A549 (cell line): ENCODE measurements at regions not wholly inside any gene's neighbourhood (a gene's known extent, or its start where the extent isn't known, plus 50 kb on each side); places are given as distances from the start of the nearest gene placed in this dataset.

Experiments
- ATAC-seq, 2 experiments: fragments of 200-7000 bp in 1 of 2; fragments of >200 bp in 1 of 2; cut with Nextera tagmentation in 1 of 2; cut with Tn5 transposase in 1 of 2; 3 replicates each; pipeline versions ENCODE4 v1.8.0 to v1.9.1; 2018 to 2020; ENCODE audit warnings: mild to moderate bottlenecking in 1 of 2, moderate library complexity in 1 of 2
- CTCF ChIA-PET: fragments of 300-600 bp; sonication (Branson Sonifier 250); formaldehyde crosslinking; extraction: SDS; loops from one replicate; lab custom pipeline; 2021; ENCODE audit warnings: antibody characterized with exemption, inconsistent platforms; lab: Yijun Ruan, JAX
- POLR2A ChIA-PET: fragments of 350-600 bp; formaldehyde crosslinking; extraction: SDS; loops from one replicate; lab custom pipeline; 2021; ENCODE audit warnings: antibody characterized with exemption, inconsistent platforms; lab: Yijun Ruan, JAX
- DNase-seq, 2 experiments: peaks; one replicate each; pipeline versions ENCODE4 v3.0.0 to v3.0.0-alpha.2; 2011 to 2016; ENCODE audit warnings: low read depth in 1 of 2, low spot score in 1 of 2
- FAIRE-seq: peaks from 2 replicates; lab custom pipeline; 2011; peaks lifted over from hg19 to GRCh38; lab: Jason Lieb, UNC
- H3K27ac ChIP-seq, 2 experiments: fragments of >200 bp; sonication (Bioruptor Twin); formaldehyde crosslinking; 3 replicates each; pipeline ENCODE4 v1.5.1; 2016 to 2017
- H3K4me1 ChIP-seq: fragments of >200 bp; sonication (Bioruptor Twin); formaldehyde crosslinking; 3 replicates; pipeline ENCODE4 v1.6.1; 2016
- H3K4me2 ChIP-seq: fragments of >200 bp; sonication (Bioruptor Twin); formaldehyde crosslinking; 3 replicates; pipeline ENCODE4 v1.6.1; 2016
- H3K4me3 ChIP-seq: fragments of >200 bp; sonication (Bioruptor Twin); formaldehyde crosslinking; 3 replicates; pipeline ENCODE4 v1.5.1; 2016
- H3K9me3 ChIP-seq: fragments of >200 bp; sonication (Bioruptor Twin); formaldehyde crosslinking; 3 replicates; pipeline ENCODE4 v1.6.1; 2016
- CBX8 ChIP-seq: fragments of 200-600 bp; sonication (generic); IDR thresholded peaks from 2 replicates; pipeline ENCODE4 v1.6.1; 2016
- EHF ChIP-seq: fragments of 250-450 bp; sonication (Bioruptor Pico); IDR thresholded peaks from 2 replicates; pipeline ENCODE4 v1.5.0; 2020; ENCODE audit warnings: mild to moderate bottlenecking
- EHMT2 ChIP-seq: fragments of 200-600 bp; sonication (generic); IDR thresholded peaks from 2 replicates; pipeline ENCODE4 v1.6.1; 2016; ENCODE audit warnings: antibody characterized with exemption, low read depth, mild to moderate bottlenecking, moderate library complexity
- ELK1 ChIP-seq: fragments of 150-350 bp; IDR thresholded peaks from 2 replicates; pipeline ENCODE4 v1.6.1; 2014; ENCODE audit warnings: low read depth, mild to moderate bottlenecking, low read length
- EP300 ChIP-seq, 2 experiments: fragments of >200 bp; sonication (Bioruptor Twin); formaldehyde crosslinking; IDR thresholded peaks; 2 replicates in 1 of 2; 3 replicates in 1 of 2; pipeline ENCODE4 v1.6.1; 2016 to 2017
- FOSB ChIP-seq: fragments of 250-450 bp; sonication (Bioruptor Pico); IDR thresholded peaks from 2 replicates; pipeline ENCODE4 v1.5.0; 2020; ENCODE audit warnings: mild to moderate bottlenecking, moderate library complexity
- GATA3 ChIP-seq: IDR thresholded peaks from 2 replicates; pipeline ENCODE4 v1.6.1; 2012; ENCODE audit warnings: borderline replicate concordance
- HOXA7 ChIP-seq: fragments of 250-450 bp; sonication (Bioruptor Pico); IDR thresholded peaks from 2 replicates; pipeline ENCODE4 v1.5.0; 2020; ENCODE audit warnings: mild to moderate bottlenecking, moderate library complexity
- HOXB13 ChIP-seq: fragments of 250-450 bp; sonication (Bioruptor Pico); IDR thresholded peaks from 2 replicates; pipeline ENCODE4 v1.5.0; 2020; ENCODE audit warnings: low read depth, mild to moderate bottlenecking, moderate library complexity
- KDM1A ChIP-seq: fragments of 200-600 bp; sonication (generic); IDR thresholded peaks from 2 replicates; pipeline ENCODE4 v1.6.1; 2016; ENCODE audit warnings: low read depth, mild to moderate bottlenecking
- KDM5A ChIP-seq: fragments of 200-600 bp; sonication (generic); IDR thresholded peaks from 2 replicates; pipeline ENCODE4 v1.6.1; 2016; ENCODE audit warnings: antibody characterized with exemption, mild to moderate bottlenecking
- MAX ChIP-seq: IDR thresholded peaks from 2 replicates; pipeline ENCODE4 v1.6.1; 2012
- MAZ ChIP-seq: fragments of 150-350 bp; IDR thresholded peaks from 2 replicates; pipeline ENCODE4 v1.6.1; 2014; ENCODE audit warnings: antibody characterized with exemption, low read depth, low read length, borderline replicate concordance
- NFE2L2 ChIP-seq: fragments of 150-350 bp; conservative IDR thresholded peaks from 2 replicates; pipeline ENCODE4 v1.6.1; 2014; ENCODE audit warnings: low read length
- NPAS2 ChIP-seq: fragments of 250-450 bp; sonication (Bioruptor Pico); IDR thresholded peaks from 2 replicates; pipeline ENCODE4 v1.8.0; 2022; ENCODE audit warnings: mild to moderate bottlenecking, moderate library complexity, borderline replicate concordance
- NR3C1 ChIP-seq: fragments of >200 bp; sonication (Bioruptor Twin); formaldehyde crosslinking; IDR thresholded peaks from 3 replicates; pipeline ENCODE4 v1.6.1; 2017
- PHF8 ChIP-seq: fragments of 200-600 bp; sonication (generic); IDR thresholded peaks from 2 replicates; pipeline ENCODE4 v1.6.1; 2016; ENCODE audit warnings: low read depth, mild to moderate bottlenecking, antibody characterized with exemption, moderate library complexity, borderline replicate concordance
- POLR2A ChIP-seq: IDR thresholded peaks from 2 replicates; pipeline ENCODE4 v1.6.1; 2012; ENCODE audit warnings: mild to moderate bottlenecking, low read length
- POLR2AphosphoS2 ChIP-seq: conservative IDR thresholded peaks from 2 replicates; pipeline ENCODE4 v1.6.1; 2012; ENCODE audit warnings: low read length, improper control_type of control experiment, inconsistent platforms
- RARB ChIP-seq: fragments of 250-450 bp; sonication (Bioruptor Pico); IDR thresholded peaks from 2 replicates; pipeline ENCODE4 v1.8.0; 2021; ENCODE audit warnings: mild to moderate bottlenecking, moderate library complexity
- RCOR1 ChIP-seq: fragments of 150-350 bp; IDR thresholded peaks from 2 replicates; pipeline ENCODE4 v1.6.1; 2014; ENCODE audit warnings: antibody characterized with exemption, low read length, low read depth
- REST ChIP-seq: fragments of 200-600 bp; sonication (generic); IDR thresholded peaks from 2 replicates; pipeline ENCODE4 v1.6.1; 2016; ENCODE audit warnings: antibody characterized with exemption, mild to moderate bottlenecking, moderate library complexity
- SMC3 ChIP-seq: fragments of >200 bp; sonication (Bioruptor Twin); formaldehyde crosslinking; IDR thresholded peaks from 3 replicates; pipeline ENCODE4 v1.6.1; 2018; ENCODE audit warnings: inconsistent platforms
- TFCP2L1 ChIP-seq: fragments of 250-450 bp; sonication (Bioruptor Pico); IDR thresholded peaks from 2 replicates; pipeline ENCODE4 v1.5.0; 2021; ENCODE audit warnings: mild to moderate bottlenecking
- USF2 ChIP-seq: fragments of 450-650 bp; IDR thresholded peaks from 2 replicates; pipeline ENCODE4 v1.6.1; 2014; ENCODE audit warnings: antibody characterized with exemption
- WGBS: methylation state at CpG from one replicate; pipeline ENCODE4 v1.1.6; 2017; ENCODE audit errors: missing lambda C conversion rate; 5-methylcytosine and 5-hydroxymethylcytosine counted together
- TF ChIP-seq, protein P1 (sequence below): fragments of >200 bp; sonication (Bioruptor Twin); formaldehyde crosslinking; IDR thresholded peaks from 3 replicates; pipeline ENCODE4 v1.6.1; 2016
- TF ChIP-seq, protein P2 (sequence below): fragments of 250-450 bp; sonication (Bioruptor Pico); IDR thresholded peaks from 2 replicates; pipeline ENCODE4 v1.5.0; 2020; ENCODE audit warnings: low read depth, mild to moderate bottlenecking, moderate library complexity

- H3K4me3 ChIP-seq: no peak overlapping the region
- H3K4me1 ChIP-seq: no peaks in the 10 kb centered on the region
- FAIRE-seq: no peak
- no peak overlapping the region for H3K27ac ChIP-seq
- H3K9me3 ChIP-seq: no peaks in the 10 kb centered on the region
- POLR2A ChIA-PET: no interaction called here
- no peak for TF ChIP-seq POLR2AphosphoS2
- TF ChIP-seq MAX: no peak
- no peak for TF ChIP-seq NPAS2 (CRISPR knock-in tag)
- no peak for TF ChIP-seq GATA3
- no peak for TF ChIP-seq NFE2L2
- no peak for TF ChIP-seq RCOR1
- no peak for TF ChIP-seq POLR2A
- no peak for TF ChIP-seq ELK1
- no peak for ATAC-seq
- WGBS: 8% methylated on average over 3 of the region's 3 CpGs
- DNase-seq: no peak
- CTCF ChIA-PET: no interaction called here
- H3K4me2 ChIP-seq: no peak overlapping the region
These were observed 101.3 kb upstream of the TNRC6C start for GRCh38 chr17:77857306-77857555.

DNA sequence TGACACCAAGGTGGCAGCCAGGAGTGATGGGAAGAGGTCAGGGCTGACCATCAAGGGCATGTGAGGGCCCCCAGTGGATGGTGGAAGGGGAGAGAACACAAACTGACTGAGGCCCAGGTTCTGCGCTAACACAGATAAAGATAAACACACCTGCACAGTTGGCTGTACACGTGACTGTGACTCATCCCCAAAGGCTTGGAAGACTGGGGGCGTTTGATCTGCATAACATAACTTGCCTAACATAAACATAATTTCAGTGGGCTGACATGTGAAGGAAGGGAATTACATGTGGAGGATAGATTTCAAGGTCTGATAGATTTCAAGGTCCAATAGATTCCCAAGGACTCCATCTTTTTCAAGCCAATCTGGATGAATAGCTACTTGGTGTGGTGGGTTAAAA lies 100.9 kb upstream of the TNRC6C start:
- Histone ChIP-seq H3K9me3 (no peaks in the 10 kb centered on the region), H3K4me2 (no peak overlapping the region), H3K4me1 (no peaks in the 10 kb centered on the region), H3K4me3 (no peak overlapping the region), H3K27ac (no peak overlapping the region)
- TF ChIP-seq USF2 (no peak), CBX8 (no peak), MAZ (no peak), EP300 (IDR thresholded peaks at IDR 0.05) (no peak), FOSB (CRISPR knock-in tag) (no peak), RARB (no peak), EHMT2 (no peak)
- no peak for DNase-seq
- POLR2A ChIA-PET: no interaction called here
- ATAC-seq: no peak
- 12% methylated on average over 3 of the region's 3 CpGs for WGBS
- no peak for FAIRE-seq
- CTCF ChIA-PET: interaction anchor here (1.8 kb wide), 1 partner anchor 9 kb away, joined by 4 read pairs; no protein-coding TSS in a partner anchor

- no peak overlapping the region for H3K27ac ChIP-seq
- no peaks in the 10 kb centered on the region for H3K9me3 ChIP-seq
- DNase-seq: no peak
- H3K4me1 ChIP-seq: no peaks in the 10 kb centered on the region
- TF ChIP-seq HOXB13 (no peak), KDM1A (no peak), PHF8 (no peak), EHMT2 (no peak), EHF (CRISPR knock-in tag) (no peak), REST (no peak), POLR2AphosphoS2 (no peak), HOXA7 (CRISPR knock-in tag) (no peak), TFCP2L1 (CRISPR knock-in tag) (no peak), RCOR1 (no peak), NR3C1 (no peak), KDM5A (no peak), USF2 (no peak), SMC3 (no peak)
- TF ChIP-seq, protein P1, sequence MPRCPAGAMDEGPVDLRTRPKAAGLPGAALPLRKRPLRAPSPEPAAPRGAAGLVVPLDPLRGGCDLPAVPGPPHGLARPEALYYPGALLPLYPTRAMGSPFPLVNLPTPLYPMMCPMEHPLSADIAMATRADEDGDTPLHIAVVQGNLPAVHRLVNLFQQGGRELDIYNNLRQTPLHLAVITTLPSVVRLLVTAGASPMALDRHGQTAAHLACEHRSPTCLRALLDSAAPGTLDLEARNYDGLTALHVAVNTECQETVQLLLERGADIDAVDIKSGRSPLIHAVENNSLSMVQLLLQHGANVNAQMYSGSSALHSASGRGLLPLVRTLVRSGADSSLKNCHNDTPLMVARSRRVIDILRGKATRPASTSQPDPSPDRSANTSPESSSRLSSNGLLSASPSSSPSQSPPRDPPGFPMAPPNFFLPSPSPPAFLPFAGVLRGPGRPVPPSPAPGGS: no peak
- TF ChIP-seq, protein P2, sequence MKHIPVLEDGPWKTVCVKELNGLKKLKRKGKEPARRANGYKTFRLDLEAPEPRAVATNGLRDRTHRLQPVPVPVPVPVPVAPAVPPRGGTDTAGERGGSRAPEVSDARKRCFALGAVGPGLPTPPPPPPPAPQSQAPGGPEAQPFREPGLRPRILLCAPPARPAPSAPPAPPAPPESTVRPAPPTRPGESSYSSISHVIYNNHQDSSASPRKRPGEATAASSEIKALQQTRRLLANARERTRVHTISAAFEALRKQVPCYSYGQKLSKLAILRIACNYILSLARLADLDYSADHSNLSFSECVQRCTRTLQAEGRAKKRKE (CRISPR knock-in tag): no peak
- no peak overlapping the region for H3K4me3 ChIP-seq
- POLR2A ChIA-PET: interaction anchor here (0.9 kb wide), 1 partner anchor 100 kb away, joined by 4 read pairs; the partner anchor contains the start of gene TNRC6C
- H3K4me2 ChIP-seq: no peak overlapping the region
- 41% methylated on average over 5 of the region's 5 CpGs for WGBS
- no peak for ATAC-seq
- CTCF ChIA-PET: interaction anchor here (1.1 to 1.8 kb wide), 3 partner anchors 10 to 160 kb away, joined by 3 to 4 read pairs (median 4); no protein-coding TSS in a partner anchor
- no peak for FAIRE-seq
These were observed 100.0 kb upstream of the TNRC6C start for GRCh38 chr17:77858291-77859034.
